Upper lobe of left lung (tissue), 4 donors: ENCODE measurements at regions not wholly inside any gene's neighbourhood (a gene's known extent, or its start where the extent isn't known, plus 50 kb on each side); places are given as distances from the start of the nearest gene placed in this dataset.

Experiments
- EP300 ChIP-seq, 4 donors: sonication (generic); formaldehyde crosslinking; IDR thresholded peaks; one replicate each; pipeline ENCODE4 v1.5.1; 2017; ENCODE audit warnings: antibody characterized with exemption in 4 of 4, control low read depth in 2 of 4
- POLR2A ChIP-seq, 4 donors: fragments of 450-650 bp; IDR thresholded peaks; one replicate each; pipeline ENCODE4 v1.5.1; 2016 to 2017; ENCODE audit warnings: antibody characterized with exemption in 4 of 4, mild to moderate bottlenecking in 2 of 4
- POLR2AphosphoS5 ChIP-seq, 2 donors: sonication (generic); formaldehyde crosslinking; IDR thresholded peaks; one replicate each; pipeline ENCODE4 v1.5.1; 2017; ENCODE audit warnings: antibody characterized with exemption in 2 of 2

GRCh38 chr5:125286271-125286670 lies 539.8 kb upstream of the ZNF608 start:
- TF ChIP-seq EP300 (IDR thresholded peaks at IDR 0.05) = no peak
- TF ChIP-seq POLR2AphosphoS5 (IDR thresholded peaks at IDR 0.05) = no peak
- TF ChIP-seq POLR2A (IDR thresholded peaks at IDR 0.05) = no peak
